Stomach (tissue), 8 donors: ENCODE measurements at regions not wholly inside any gene's neighbourhood (a gene's known extent, or its start where the extent isn't known, plus 50 kb on each side); places are given as distances from the start of the nearest gene placed in this dataset.

Source experiments
- DNase-seq, 2 donors: peaks; one replicate each; pipeline versions ENCODE4 v3.0.0 to v3.0.0-alpha.2; 2013 to 2019
- H3K27ac ChIP-seq, 5 donors: fragments of 200-600 bp in 4 of 5; sonication (generic) in 4 of 5; one replicate each; pipeline ENCODE4 v1.5.1; 2013 to 2019; ENCODE audit warnings: mild to moderate bottlenecking in 1 of 5, moderate library complexity in 1 of 5
- H3K27me3 ChIP-seq, 3 donors: fragments of 200-600 bp; sonication (generic); one replicate each; pipeline ENCODE4 v1.5.1; 2017 to 2019; ENCODE audit warnings: mixed run types in 1 of 3
- H3K36me3 ChIP-seq, 4 donors: fragments of 200-600 bp; sonication (generic); 1 replicate in 3 of 4; 2 replicates in 1 of 4; pipeline ENCODE4 v1.5.1; 2016 to 2019
- H3K4me1 ChIP-seq, 4 donors: fragments of 200-600 bp; sonication (generic); one replicate each; pipeline ENCODE4 v1.5.1; 2016 to 2019
- H3K4me3 ChIP-seq, 4 donors: fragments of 200-600 bp; sonication (generic) in 3 of 4; one replicate each; pipeline ENCODE4 v1.5.1; 2016 to 2019; ENCODE audit warnings: mild to moderate bottlenecking in 1 of 4
- H3K9me3 ChIP-seq, 4 donors: fragments of 200-600 bp; sonication (generic); one replicate each; pipeline ENCODE4 v1.5.1; 2016 to 2019
- EP300 ChIP-seq: sonication (generic); formaldehyde crosslinking; IDR thresholded peaks from one replicate; pipeline ENCODE4 v1.6.1; 2017; ENCODE audit warnings: antibody characterized with exemption
- POLR2A ChIP-seq, 4 donors: fragments of 450-650 bp; IDR thresholded peaks; one replicate each; pipeline ENCODE4 v1.6.1; 2016; ENCODE audit warnings: antibody characterized with exemption in 4 of 4, control low read depth in 2 of 4, mild to moderate bottlenecking in 1 of 4, moderate library complexity in 1 of 4
- POLR2AphosphoS5 ChIP-seq, 3 donors: sonication (generic); formaldehyde crosslinking; IDR thresholded peaks; one replicate each; pipeline ENCODE4 v1.6.1; 2016; ENCODE audit warnings: antibody characterized with exemption in 3 of 3
- WGBS, 5 donors: extraction: QIAGEN DNeasy Blood & Tissue Kit in 3 of 5; methylation state at CpG; one replicate each; pipeline versions ENCODE4 v1.1.5 to v1.1.7; 2013 to 2018; 5-methylcytosine and 5-hydroxymethylcytosine counted together
- intact Hi-C: fragments of 100-400 bp; cut with DNase I; formaldehyde crosslinking; loops from one replicate; pipeline ENCODE4 v1.15.1; 2023; ENCODE audit warnings: low total_unique reads
- TF ChIP-seq, protein P1 (sequence below), 7 experiments: fragments of 450-650 bp in 4 of 7; fragments of 200-600 bp in 3 of 7; sonication (generic) in 3 of 7; IDR thresholded peaks; one replicate each; pipeline ENCODE4 v1.5.1; 2016 to 2019; ENCODE audit warnings: antibody characterized with exemption in 7 of 7, control low read depth in 2 of 7, mild to moderate bottlenecking in 1 of 7
- donor health status: healthy with polysubstance abuse.
- donor health status: Bipolar disorder and iron deficiency.
- donor health status: healthy.

DNA sequence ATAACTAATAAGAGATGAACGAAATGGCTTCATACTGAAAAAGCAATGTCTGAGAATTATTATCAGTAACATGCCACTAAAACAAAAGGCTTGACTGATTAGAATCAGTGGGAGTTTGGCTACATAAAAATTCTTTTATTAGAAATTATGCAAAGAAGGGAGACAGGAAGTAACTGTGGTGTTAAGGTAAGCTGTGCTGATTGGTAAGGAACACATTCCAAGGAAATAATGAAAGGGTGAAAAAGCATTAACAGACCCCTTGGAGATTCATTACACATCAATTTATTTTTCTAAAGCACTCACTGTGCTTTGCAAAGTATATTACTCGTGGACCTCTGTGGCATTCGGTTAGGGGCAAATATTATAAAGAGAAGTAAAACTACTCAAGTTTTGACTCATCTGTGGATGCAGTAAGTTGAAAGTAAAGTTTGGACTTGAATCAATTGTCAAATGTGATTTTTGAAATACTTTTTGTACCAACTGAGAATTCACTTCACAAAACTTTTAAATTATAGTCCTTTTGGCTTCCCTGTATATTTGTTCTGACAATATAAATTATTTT lies 176.1 kb upstream of the ZPLD1 start:
- H3K4me1 ChIP-seq = no peaks in the 10 kb centered on the region
- intact Hi-C loops = no loop called here
- DNase-seq = no peak
- H3K36me3 ChIP-seq = no peaks in the 10 kb centered on the region
- WGBS, 5 donors = 56 to 66% (median 60%) methylated on average over 3 of the region's 3 CpGs
- TF ChIP-seq, protein P1, sequence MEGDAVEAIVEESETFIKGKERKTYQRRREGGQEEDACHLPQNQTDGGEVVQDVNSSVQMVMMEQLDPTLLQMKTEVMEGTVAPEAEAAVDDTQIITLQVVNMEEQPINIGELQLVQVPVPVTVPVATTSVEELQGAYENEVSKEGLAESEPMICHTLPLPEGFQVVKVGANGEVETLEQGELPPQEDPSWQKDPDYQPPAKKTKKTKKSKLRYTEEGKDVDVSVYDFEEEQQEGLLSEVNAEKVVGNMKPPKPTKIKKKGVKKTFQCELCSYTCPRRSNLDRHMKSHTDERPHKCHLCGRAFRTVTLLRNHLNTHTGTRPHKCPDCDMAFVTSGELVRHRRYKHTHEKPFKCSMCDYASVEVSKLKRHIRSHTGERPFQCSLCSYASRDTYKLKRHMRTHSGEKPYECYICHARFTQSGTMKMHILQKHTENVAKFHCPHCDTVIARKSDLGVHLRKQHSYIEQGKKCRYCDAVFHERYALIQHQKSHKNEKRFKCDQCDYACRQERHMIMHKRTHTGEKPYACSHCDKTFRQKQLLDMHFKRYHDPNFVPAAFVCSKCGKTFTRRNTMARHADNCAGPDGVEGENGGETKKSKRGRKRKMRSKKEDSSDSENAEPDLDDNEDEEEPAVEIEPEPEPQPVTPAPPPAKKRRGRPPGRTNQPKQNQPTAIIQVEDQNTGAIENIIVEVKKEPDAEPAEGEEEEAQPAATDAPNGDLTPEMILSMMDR (IDR thresholded peaks at IDR 0.05) = no peak
- no peak for TF ChIP-seq EP300
- no peak for TF ChIP-seq POLR2A (IDR thresholded peaks at IDR 0.05)
- TF ChIP-seq POLR2AphosphoS5 (IDR thresholded peaks at IDR 0.05) = no peak
- H3K9me3 ChIP-seq = no peaks in the 10 kb centered on the region
- no peaks in the 10 kb centered on the region for H3K27me3 ChIP-seq
- H3K27ac ChIP-seq = no peak overlapping the region
- H3K4me3 ChIP-seq = no peak overlapping the region

- TF ChIP-seq EP300 (no peak), POLR2AphosphoS5 (IDR thresholded peaks at IDR 0.05) (no peak), POLR2A (IDR thresholded peaks at IDR 0.05) (no peak)
- TF ChIP-seq, protein P1 (IDR thresholded peaks at IDR 0.05) = no peak
- no peak overlapping the region for H3K27ac ChIP-seq
- intact Hi-C loops = no loop called here
- H3K4me3 ChIP-seq = no peak overlapping the region
- no peaks in the 10 kb centered on the region for H3K9me3 ChIP-seq
- DNase-seq = no peak
- H3K4me1 ChIP-seq = no peaks in the 10 kb centered on the region
- H3K27me3 ChIP-seq = no peaks in the 10 kb centered on the region
- H3K36me3 ChIP-seq = no peaks in the 10 kb centered on the region
- 40 to 63% (median 57%) methylated on average over 2 of the region's 2 CpGs for WGBS, 5 donors
Measured at GRCh38 chr3:102259663-102260062, 175.2 kb upstream of the ZPLD1 start.

- DNase-seq = no peak
- WGBS, 5 donors = 48 to 76% (median 65%) methylated on average over 3 of the region's 3 CpGs
- intact Hi-C loops = no loop called here
- Histone ChIP-seq H3K4me3 (no peak overlapping the region), H3K4me1 (no peaks in the 10 kb centered on the region), H3K9me3 (no peaks in the 10 kb centered on the region), H3K36me3 (no peaks in the 10 kb centered on the region), H3K27me3 (no peaks in the 10 kb centered on the region), H3K27ac (no peak overlapping the region)
- TF ChIP-seq, protein P1 (IDR thresholded peaks at IDR 0.05) = no peak
- TF ChIP-seq POLR2A (IDR thresholded peaks at IDR 0.05) (no peak), POLR2AphosphoS5 (IDR thresholded peaks at IDR 0.05) (no peak), EP300 (no peak)
Measured at GRCh38 chr3:102265720-102266119, 169.1 kb upstream of the ZPLD1 start.

GRCh38 chr3:102269406-102269805 lies 165.4 kb upstream of the ZPLD1 start:
- Histone ChIP-seq H3K4me3 (no peak overlapping the region), H3K36me3 (no peaks in the 10 kb centered on the region), H3K9me3 (no peaks in the 10 kb centered on the region), H3K27ac (no peak overlapping the region), H3K27me3 (no peaks in the 10 kb centered on the region), H3K4me1 (no peaks in the 10 kb centered on the region)
- intact Hi-C loops = no loop called here
- DNase-seq = no peak
- TF ChIP-seq POLR2AphosphoS5 (IDR thresholded peaks at IDR 0.05) (no peak), EP300 (no peak), POLR2A (IDR thresholded peaks at IDR 0.05) (no peak)
- TF ChIP-seq, protein P1 (IDR thresholded peaks at IDR 0.05) = no peak
